GM10266 (cell line): ENCODE measurements at regions not wholly inside any gene's neighbourhood (a gene's known extent, or its start where the extent isn't known, plus 50 kb on each side); places are given as distances from the start of the nearest gene placed in this dataset.
A peak's percentile ranks its signal among the peaks of the same experiment; 100 is the strongest.

Experiments used
- DNase-seq: peaks from one replicate; pipeline ENCODE4 v3.0.0; 2012; ENCODE audit errors: extremely low spot score
- TF ChIP-seq, protein P1 (sequence below): IDR thresholded peaks from 2 replicates; pipeline ENCODE4 v1.5.1; 2012; ENCODE audit warnings: mild to moderate bottlenecking, low read depth; ENCODE audit not compliant: control insufficient read depth, insufficient read depth; ENCODE audit errors: missing control alignments

DNA sequence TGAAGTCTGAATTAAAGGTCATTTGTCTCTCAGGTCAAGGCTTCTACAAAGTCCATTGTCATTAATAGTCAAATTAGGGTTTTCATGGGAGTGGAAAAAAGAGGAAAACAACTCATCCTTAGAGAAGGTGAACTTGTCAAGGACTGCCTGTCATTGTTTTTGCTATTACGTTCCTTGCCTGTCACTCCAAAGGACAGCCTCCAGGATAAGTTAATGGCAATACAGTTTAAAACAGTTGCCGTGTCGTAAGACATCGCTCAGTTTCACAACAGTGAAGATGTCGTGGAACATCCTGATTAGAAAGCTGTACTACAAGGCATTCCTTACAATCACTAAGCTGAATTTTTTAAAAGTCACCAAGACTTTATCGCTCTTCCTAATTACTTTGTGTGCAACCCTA is 466.8 kb upstream of the SMIM31 start:
- TF ChIP-seq, protein P1, sequence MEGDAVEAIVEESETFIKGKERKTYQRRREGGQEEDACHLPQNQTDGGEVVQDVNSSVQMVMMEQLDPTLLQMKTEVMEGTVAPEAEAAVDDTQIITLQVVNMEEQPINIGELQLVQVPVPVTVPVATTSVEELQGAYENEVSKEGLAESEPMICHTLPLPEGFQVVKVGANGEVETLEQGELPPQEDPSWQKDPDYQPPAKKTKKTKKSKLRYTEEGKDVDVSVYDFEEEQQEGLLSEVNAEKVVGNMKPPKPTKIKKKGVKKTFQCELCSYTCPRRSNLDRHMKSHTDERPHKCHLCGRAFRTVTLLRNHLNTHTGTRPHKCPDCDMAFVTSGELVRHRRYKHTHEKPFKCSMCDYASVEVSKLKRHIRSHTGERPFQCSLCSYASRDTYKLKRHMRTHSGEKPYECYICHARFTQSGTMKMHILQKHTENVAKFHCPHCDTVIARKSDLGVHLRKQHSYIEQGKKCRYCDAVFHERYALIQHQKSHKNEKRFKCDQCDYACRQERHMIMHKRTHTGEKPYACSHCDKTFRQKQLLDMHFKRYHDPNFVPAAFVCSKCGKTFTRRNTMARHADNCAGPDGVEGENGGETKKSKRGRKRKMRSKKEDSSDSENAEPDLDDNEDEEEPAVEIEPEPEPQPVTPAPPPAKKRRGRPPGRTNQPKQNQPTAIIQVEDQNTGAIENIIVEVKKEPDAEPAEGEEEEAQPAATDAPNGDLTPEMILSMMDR: no peak
- DNase-seq: no peak

DNA sequence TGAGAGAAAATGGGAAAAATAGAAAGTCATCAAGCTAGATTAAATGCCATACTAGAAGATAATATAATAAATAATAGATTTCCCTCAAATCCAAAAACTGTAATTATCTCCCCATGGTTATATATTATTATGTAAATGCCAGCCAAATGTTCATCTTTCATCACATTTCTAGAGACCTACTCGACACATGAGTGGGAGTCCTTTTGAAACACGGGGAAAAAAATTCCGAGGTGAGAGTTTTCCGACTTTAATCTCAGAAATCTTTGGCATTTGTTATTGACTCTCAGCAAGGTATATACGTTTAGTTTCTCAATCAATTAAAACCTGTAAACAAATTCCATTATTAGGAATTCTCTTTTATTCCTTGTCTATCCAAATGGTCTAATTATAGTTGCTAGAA is 465.4 kb upstream of the SMIM31 start:
- DNase-seq: no peak
- TF ChIP-seq, protein P1: no peak

DNA sequence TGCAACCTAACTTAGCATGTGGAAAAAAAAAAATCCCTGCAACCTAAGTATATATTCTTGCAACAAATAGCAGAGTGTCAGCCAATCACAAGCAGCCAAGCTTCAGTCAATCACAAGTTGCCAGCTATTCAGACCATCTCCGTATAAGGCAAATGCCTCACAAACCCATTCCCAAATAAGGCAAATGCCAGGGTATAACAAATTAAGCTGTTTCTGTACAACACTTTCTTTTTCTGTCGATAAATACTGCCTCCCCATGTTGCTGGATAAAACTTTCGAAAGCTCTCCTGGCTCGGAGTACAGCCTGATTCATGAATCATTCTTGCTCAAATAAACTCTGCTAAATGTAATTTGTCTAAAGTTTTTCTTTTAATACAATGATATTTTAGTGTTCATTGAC is 460.7 kb upstream of the SMIM31 start:
- TF ChIP-seq, protein P1: no peak
- DNase-seq: no peak

DNA sequence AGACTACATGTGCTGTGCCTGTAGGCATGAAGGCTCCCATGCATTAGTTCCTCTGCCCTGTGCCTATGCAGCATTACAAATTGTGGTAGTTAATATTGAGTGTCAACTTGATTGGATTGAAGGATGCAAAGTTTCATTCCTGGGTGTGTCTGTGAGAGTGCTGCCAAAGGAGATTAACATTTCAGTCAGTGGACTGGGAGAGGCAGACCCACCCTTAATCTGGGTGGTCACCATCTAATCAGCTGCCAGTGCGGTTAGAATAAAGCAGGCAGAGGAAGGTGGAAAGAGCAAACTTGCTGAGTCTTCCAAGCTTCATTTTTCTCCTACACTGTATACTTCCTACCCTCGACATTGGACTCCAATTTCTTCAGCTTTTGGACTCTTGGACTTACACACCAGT is 460.2 kb upstream of the SMIM31 start:
- TF ChIP-seq, protein P1: no peak
- no peak for DNase-seq

DNA sequence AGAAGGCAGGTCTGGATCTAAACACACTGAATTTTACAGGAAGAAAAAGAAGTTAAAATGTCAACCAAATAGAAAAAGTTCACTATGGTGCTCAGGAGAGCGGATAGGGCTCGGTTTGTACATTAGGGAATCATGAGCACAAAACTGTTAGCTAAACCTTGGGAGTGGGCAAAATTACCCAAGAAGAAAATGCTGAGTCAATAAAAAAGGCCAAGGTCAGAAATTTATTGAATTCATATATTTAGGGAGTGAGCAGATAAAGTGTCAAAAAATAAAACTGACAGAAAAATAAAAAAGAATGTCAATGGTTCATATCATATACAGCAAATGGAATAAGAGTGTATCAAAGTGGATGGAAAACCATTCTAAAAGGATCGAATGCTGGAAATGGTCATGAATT is 452.5 kb upstream of the SMIM31 start:
- DNase-seq: no peak
- TF ChIP-seq, protein P1: no peak

DNA sequence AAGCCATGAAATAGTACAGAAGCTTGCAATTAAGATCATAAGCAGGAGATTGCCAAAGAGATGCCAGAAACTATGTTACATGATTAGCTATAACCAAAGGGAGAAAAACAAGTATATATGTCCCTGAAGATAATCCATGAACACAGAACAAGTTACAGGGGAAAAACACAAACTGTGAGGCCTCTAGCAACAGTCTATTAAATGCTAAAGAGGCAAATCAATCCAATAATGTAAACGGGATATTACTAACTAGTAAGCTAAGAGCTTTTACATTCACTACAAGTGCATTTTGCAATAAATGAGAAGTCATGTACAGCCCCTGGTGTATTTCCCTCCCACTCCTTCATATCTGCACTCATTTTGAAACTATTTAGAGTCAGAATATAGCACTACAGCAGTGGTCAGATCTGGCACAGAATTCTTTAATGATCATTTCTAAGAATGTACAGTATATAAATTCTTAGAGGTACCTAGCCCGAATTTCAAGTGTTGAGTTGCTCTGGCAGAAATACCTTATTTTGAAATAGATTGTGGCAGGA is 449.8 kb upstream of the SMIM31 start:
- TF ChIP-seq, protein P1: no peak
- peak; percentile 6 for DNase-seq

DNA sequence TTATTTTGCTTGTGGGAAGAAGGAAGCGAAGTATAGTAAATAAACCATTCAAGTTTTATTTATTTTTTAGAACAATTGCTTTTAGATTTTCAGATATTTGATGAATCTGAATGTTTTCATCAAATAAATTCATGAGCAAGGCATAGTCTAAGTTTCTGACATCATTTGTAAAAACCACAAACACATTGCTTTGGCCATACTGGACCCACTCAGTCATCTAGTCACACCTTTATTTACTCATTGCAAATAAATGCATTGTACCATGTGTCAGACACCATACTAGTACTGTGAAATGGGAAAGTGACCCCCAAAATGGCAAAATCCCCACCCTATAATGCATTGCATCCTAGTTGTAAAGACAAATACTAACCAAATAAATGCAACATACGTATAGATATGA is 449.1 kb upstream of the SMIM31 start:
- DNase-seq: no peak

More for the DNA sequence above, 449.1 kb upstream of the SMIM31 start:
- TF ChIP-seq, protein P1: no peak
